HG02623 (cell line): ENCODE measurements at regions not wholly inside any gene's neighbourhood (a gene's known extent, or its start where the extent isn't known, plus 50 kb on each side); places are given as distances from the start of the nearest gene placed in this dataset.

Experiments used
- ATAC-seq: cut with Tn5 transposase; IDR thresholded peaks from one replicate; pipeline ENCODE4 v1.9.1; 2021; ENCODE audit warnings: moderate library complexity; ENCODE audit not compliant: unreplicated experiment

- ATAC-seq, result peak; percentile 43
Measured at GRCh38 chr2:147657086-147658000, 187.5 kb upstream of the ACVR2A start.

- ATAC-seq, result no peak
Measured at GRCh38 chr2:147649998-147650397, 194.8 kb upstream of the ACVR2A start.

- no peak for ATAC-seq
Measured at GRCh38 chr2:147649286-147649685, 195.5 kb upstream of the ACVR2A start.

GRCh38 chr2:147648471-147648870 is 196.4 kb upstream of the ACVR2A start:
- no peak for ATAC-seq

- no peak for ATAC-seq
Measured at GRCh38 chr2:147647816-147648215, 197.0 kb upstream of the ACVR2A start.

- ATAC-seq, result no peak
Measured at GRCh38 chr2:147646818-147647468, 197.9 kb upstream of the ACVR2A start.

GRCh38 chr2:147644491-147644890 is 200.3 kb upstream of the ACVR2A start:
- no peak for ATAC-seq

GRCh38 chr2:147642765-147643164 is 202.1 kb upstream of the ACVR2A start:
- no peak for ATAC-seq

- ATAC-seq, result no peak
Measured at GRCh38 chr2:147641651-147642050, 203.2 kb upstream of the ACVR2A start.

GRCh38 chr2:147639891-147640290 is 204.9 kb upstream of the ACVR2A start:
- peak; percentile 73 for ATAC-seq

- no peak for ATAC-seq
Measured at GRCh38 chr2:147639386-147639785, 205.4 kb upstream of the ACVR2A start.

GRCh38 chr2:147636886-147637285 is 207.9 kb upstream of the ACVR2A start:
- ATAC-seq, result no peak

GRCh38 chr2:147636238-147636882 is 208.5 kb upstream of the ACVR2A start:
- ATAC-seq, result no peak

- no peak for ATAC-seq
Measured at GRCh38 chr2:147634826-147635225, 210.0 kb upstream of the ACVR2A start.

GRCh38 chr2:147632198-147632597 is 212.6 kb upstream of the ACVR2A start:
- no peak for ATAC-seq

GRCh38 chr2:147631294-147631693 is 213.5 kb upstream of the ACVR2A start:
- no peak for ATAC-seq

- no peak for ATAC-seq
Measured at GRCh38 chr2:147630585-147630984, 214.2 kb upstream of the ACVR2A start.

GRCh38 chr2:147628971-147629421 is 215.8 kb upstream of the ACVR2A start:
- ATAC-seq, result peak; percentile 46

- peak; percentile 96 for ATAC-seq
Measured at GRCh38 chr2:147623328-147623727, 221.5 kb upstream of the ACVR2A start.

GRCh38 chr2:147621656-147622197 is 223.1 kb upstream of the ACVR2A start:
- ATAC-seq, result no peak

- no peak for ATAC-seq
Measured at GRCh38 chr2:147619808-147620207, 225.0 kb upstream of the ACVR2A start.
